Common myeloid progenitor, CD34-positive (primary cell): ENCODE measurements at regions not wholly inside any gene's neighbourhood (a gene's known extent, or its start where the extent isn't known, plus 50 kb on each side); places are given as distances from the start of the nearest gene placed in this dataset.

Experiments
- CTCF ChIA-PET: fragments of 350-600 bp; sonication (Branson Sonifier 250); formaldehyde crosslinking; loops from one replicate; lab custom pipeline; 2021; ENCODE audit warnings: antibody characterized with exemption; lab: Charles Lee
- POLR2A ChIA-PET: fragments of 350-600 bp; sonication (Branson Sonifier 250); formaldehyde crosslinking; loops from one replicate; lab custom pipeline; 2021; ENCODE audit warnings: antibody characterized with exemption; lab: Charles Lee
- DNase-seq, 3 donors: peaks; one replicate each; pipeline versions ENCODE4 v3.0.0 to v3.0.0-alpha.2; 2013
- H3K27ac ChIP-seq, 2 experiments: 1 replicate in 1 of 2; 2 replicates in 1 of 2; pipeline ENCODE4 v1.7.0; 2013; ENCODE audit warnings: inconsistent platforms in 2 of 2, low read length in 2 of 2, mild to moderate bottlenecking in 2 of 2, low read depth in 1 of 2, moderate library complexity in 1 of 2; ENCODE audit not compliant: severe bottlenecking in 2 of 2, insufficient read depth in 1 of 2, poor library complexity in 1 of 2
- H3K27me3 ChIP-seq, 5 experiments: replicated peaks in 2 of 5; 1 replicate in 3 of 5; 2 replicates in 2 of 5; pipeline versions ENCODE4 v1.6.1 to v1.7.0; 2013; ENCODE audit warnings: low read length in 4 of 5, mild to moderate bottlenecking in 2 of 5, moderate library complexity in 2 of 5, inconsistent platforms in 1 of 5; ENCODE audit not compliant: insufficient read depth in 5 of 5, control insufficient read depth in 4 of 5
- H3K36me3 ChIP-seq, 4 experiments: 1 replicate in 2 of 4; 2 replicates in 2 of 4; pipeline versions ENCODE4 v1.6.1 to v1.7.0; 2013; ENCODE audit warnings: low read length in 3 of 4, control low read depth in 1 of 4, mild to moderate bottlenecking in 1 of 4; ENCODE audit not compliant: control insufficient read depth in 4 of 4, insufficient read depth in 4 of 4
- H3K4me1 ChIP-seq, 4 experiments: 1 replicate in 3 of 4; 2 replicates in 1 of 4; pipeline versions ENCODE4 v1.6.1 to v1.7.1; 2013; ENCODE audit warnings: low read length in 3 of 4, mild to moderate bottlenecking in 3 of 4, control low read depth in 1 of 4, inconsistent platforms in 1 of 4, moderate library complexity in 1 of 4; ENCODE audit not compliant: control insufficient read depth in 4 of 4, insufficient read depth in 4 of 4; ENCODE audit errors: control extremely low read depth in 1 of 4
- H3K4me3 ChIP-seq, 7 experiments: 1 replicate in 4 of 7; 2 replicates in 3 of 7; pipeline versions ENCODE4 v1.5.1 to v1.7.0; 2013; ENCODE audit warnings: mild to moderate bottlenecking in 7 of 7, low read length in 6 of 7, moderate library complexity in 6 of 7, inconsistent platforms in 2 of 7, low read depth in 2 of 7, control low read depth in 1 of 7; ENCODE audit not compliant: insufficient read depth in 4 of 7, control insufficient read depth in 1 of 7; ENCODE audit errors: extremely low read depth in 1 of 7
- H3K9me3 ChIP-seq, 5 experiments: 1 replicate in 4 of 5; 2 replicates in 1 of 5; pipeline versions ENCODE4 v1.6.1 to v1.7.1; 2013; ENCODE audit warnings: low read length in 4 of 5, mild to moderate bottlenecking in 2 of 5, inconsistent platforms in 1 of 5, low read depth in 1 of 5, moderate library complexity in 1 of 5; ENCODE audit not compliant: control insufficient read depth in 4 of 5, insufficient read depth in 2 of 5; ENCODE audit errors: control extremely low read depth in 1 of 5
- WGBS: methylation state at CpG from one replicate; pipeline ENCODE4 v1.1.5; 2013; ENCODE audit not compliant: insufficient coverage; 5-methylcytosine and 5-hydroxymethylcytosine counted together

DNA sequence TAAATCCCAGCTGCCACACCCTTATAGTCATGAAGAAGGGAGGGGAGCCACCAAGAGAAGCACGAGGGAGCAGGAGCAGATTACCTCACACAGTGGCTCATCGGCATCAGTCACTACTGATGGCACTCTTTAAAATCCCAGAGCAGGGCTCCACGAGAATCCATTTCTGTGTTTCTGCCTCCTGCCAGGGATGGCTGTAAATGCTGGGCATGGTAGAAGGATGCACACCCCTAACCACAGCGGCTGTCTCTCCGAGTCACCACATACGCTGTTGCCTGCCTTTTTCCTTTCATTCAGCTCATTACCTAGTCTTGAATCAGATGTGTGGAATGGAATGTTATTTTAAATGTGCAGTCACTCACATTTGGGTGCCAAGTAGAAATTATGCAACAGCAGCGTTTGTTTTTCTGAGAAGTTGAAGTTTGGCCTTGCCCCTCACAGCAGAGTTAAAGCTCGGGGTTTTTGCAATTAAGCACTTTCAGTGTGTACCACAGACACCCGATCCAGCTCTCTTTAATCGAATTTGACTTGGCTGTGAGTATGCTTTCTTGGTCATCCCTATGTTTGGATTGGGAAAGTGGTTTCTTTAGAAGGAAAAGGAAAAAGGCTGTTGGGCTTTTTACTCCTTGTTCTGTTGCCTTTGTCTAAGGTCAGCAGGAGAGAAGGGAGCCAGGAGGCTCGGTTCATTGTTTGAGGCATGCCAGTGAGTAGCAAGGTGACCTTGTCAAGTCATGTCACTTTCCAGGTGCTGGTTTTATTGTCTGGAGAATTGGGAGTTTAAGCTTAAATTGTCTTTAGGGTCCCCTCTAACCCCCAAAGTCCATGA is 284.2 kb upstream of the TPM1 start:
- H3K36me3 ChIP-seq: no peaks in the 10 kb centered on the region
- no peaks in the 10 kb centered on the region for H3K27me3 ChIP-seq
- no peak for DNase-seq
- WGBS: 94% methylated on average over 8 of the region's 11 CpGs
- no peaks in the 10 kb centered on the region for H3K9me3 ChIP-seq
- H3K27ac ChIP-seq: no peak overlapping the region
- ChIA-PET CTCF (interaction anchor here (0.5 to 1.8 kb wide), 2 partner anchors 15 to 733 kb away, joined by 3 to 7 read pairs; no protein-coding TSS in a partner anchor), POLR2A (interaction anchor here (0.6 kb wide), 1 partner anchor 522 kb away, joined by 3 read pairs; no protein-coding TSS in a partner anchor)
- H3K4me1 ChIP-seq: no peaks in the 10 kb centered on the region
- no peak overlapping the region for H3K4me3 ChIP-seq

DNA sequence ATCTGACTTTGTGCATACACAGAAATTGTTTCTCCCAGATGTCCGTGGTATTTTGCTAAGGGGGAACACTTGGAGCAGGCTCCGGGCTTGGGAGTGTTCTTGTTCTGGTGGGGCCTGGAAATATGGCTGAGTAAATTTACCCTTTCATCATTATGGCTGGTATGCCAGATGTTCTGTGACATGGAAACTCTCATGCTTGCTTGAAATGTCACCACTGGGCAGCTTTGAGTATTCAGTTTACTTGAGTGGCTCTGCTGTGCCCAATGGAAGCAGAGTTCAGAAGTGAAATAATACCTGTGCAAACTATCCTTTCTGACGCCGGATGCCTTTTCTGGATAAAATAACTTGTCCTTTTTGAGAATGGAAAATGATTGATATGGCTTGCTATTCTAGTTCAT is 283.6 kb upstream of the TPM1 start:
- H3K4me3 ChIP-seq: no peak overlapping the region
- DNase-seq: no peak
- ChIA-PET CTCF (no interaction called here), POLR2A (no interaction called here)
- 93% methylated on average over 3 of the region's 4 CpGs for whole genome bisulfite sequencing
- H3K27me3 ChIP-seq: no peaks in the 10 kb centered on the region
- H3K36me3 ChIP-seq: no peaks in the 10 kb centered on the region
- no peaks in the 10 kb centered on the region for H3K4me1 ChIP-seq
- no peaks in the 10 kb centered on the region for H3K9me3 ChIP-seq
- H3K27ac ChIP-seq: no peak overlapping the region

DNA sequence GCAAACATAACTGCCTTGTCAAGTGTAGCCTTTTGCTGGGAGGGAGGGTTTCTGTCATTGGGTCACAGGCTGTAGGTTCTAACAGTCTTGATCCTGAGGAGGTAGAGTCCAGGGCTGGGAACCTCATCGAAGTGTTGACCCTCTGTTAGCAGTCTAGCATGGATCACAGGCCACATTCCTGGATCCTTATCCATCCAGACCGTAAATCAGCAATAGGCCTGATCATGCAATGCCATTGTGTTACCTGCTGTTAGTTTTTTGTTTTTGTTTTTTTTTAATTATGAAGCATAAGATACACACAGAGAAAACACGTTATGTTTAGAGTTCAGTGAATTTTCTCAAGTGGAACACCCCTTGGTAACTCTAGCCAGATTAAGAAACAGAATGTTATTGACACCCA is 282.0 kb upstream of the TPM1 start:
- H3K36me3 ChIP-seq: no peaks in the 10 kb centered on the region
- H3K27me3 ChIP-seq: no peaks in the 10 kb centered on the region
- ChIA-PET POLR2A (no interaction called here), CTCF (no interaction called here)
- H3K4me3 ChIP-seq: no peak overlapping the region
- DNase-seq: no peak
- H3K9me3 ChIP-seq: no peaks in the 10 kb centered on the region
- H3K4me1 ChIP-seq: no peaks in the 10 kb centered on the region
- H3K27ac ChIP-seq: no peak overlapping the region
- 100% methylated on average over 1 of the region's 3 CpGs for WGBS

DNA sequence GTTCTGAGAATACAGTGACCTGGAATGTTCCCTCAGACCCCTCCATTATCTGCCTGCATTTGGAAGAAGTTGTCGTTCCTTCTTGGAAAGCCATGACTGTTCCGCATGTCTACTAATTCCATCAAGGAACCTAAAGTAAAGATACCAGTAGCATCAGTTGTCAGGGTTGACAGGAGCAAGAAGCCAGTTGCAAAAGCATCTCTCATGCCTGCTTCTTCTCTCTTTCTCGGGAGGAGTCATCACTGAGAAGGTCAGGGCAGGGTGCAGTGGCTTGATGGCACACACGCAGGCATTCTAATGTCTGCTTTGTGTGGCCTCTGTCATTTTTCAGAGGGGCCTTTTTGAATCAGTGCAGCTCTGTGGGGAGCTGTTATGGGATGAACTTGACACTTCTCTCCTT is 276.6 kb upstream of the TPM1 start:
- 85% methylated on average over 4 of the region's 4 CpGs for WGBS
- ChIA-PET POLR2A (no interaction called here), CTCF (no interaction called here)
- H3K4me1 ChIP-seq: no peaks in the 10 kb centered on the region
- DNase-seq: no peak
- no peak overlapping the region for H3K27ac ChIP-seq
- H3K4me3 ChIP-seq: no peak overlapping the region
- peaks cover 0 to 4% (median 0%) of the 10 kb centered on the region in 4 experiments for H3K36me3 ChIP-seq
- H3K27me3 ChIP-seq: no peaks in the 10 kb centered on the region
- no peaks in the 10 kb centered on the region for H3K9me3 ChIP-seq

DNA sequence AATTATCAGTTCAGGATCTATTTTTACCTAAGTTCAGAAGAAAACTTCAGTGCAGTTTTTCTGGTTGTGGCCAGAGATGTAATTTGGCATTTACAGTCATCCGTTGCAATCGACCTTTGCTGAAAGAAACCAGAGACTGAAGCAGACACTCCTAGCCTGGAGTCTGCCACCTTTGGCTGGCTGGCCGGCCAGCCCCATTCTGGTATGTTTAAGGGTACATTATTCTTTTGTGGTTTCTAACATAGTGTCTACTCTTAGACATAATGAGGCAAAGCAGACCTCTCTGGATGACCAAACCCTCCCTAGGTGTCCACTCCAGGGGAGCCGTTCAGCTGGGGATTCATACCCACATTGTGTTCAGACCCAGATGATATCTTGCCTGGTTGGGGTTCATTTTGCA is 275.9 kb upstream of the TPM1 start:
- no peaks in the 10 kb centered on the region for H3K4me1 ChIP-seq
- CTCF ChIA-PET: no interaction called here
- H3K27ac ChIP-seq: no peak overlapping the region
- H3K36me3 ChIP-seq: peaks cover 0 to 4% (median 0%) of the 10 kb centered on the region in 4 experiments
- no peak for DNase-seq
- H3K27me3 ChIP-seq: no peaks in the 10 kb centered on the region
- no peaks in the 10 kb centered on the region for H3K9me3 ChIP-seq
- WGBS: 90% methylated on average over 3 of the region's 4 CpGs
- POLR2A ChIA-PET: interaction anchor here (0.6 kb wide), 1 partner anchor 422 kb away, joined by 3 read pairs; no protein-coding TSS in a partner anchor
- H3K4me3 ChIP-seq: no peak overlapping the region

DNA sequence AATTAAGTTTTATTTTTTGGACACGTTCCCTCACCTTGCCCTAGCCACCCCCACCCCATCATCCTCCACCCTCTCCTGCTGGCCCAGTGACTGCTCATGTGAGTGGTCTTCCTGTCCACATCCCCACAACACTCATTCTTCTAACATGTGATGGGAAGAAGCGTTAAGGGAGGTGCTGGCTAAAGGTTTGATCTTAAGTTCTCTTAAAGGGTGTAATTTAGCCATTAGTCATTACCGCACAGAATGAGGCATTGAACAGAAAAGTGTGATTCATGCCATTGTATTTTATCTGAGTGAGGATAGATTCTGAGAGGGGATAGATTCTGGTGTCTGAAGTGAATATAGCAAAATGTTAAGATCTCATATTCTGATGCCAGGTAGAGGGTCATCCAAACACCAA is 272.9 kb upstream of the TPM1 start:
- WGBS: 100% methylated on average over 3 of the region's 3 CpGs
- CTCF ChIA-PET: no interaction called here
- H3K27me3 ChIP-seq: no peaks in the 10 kb centered on the region
- no peaks in the 10 kb centered on the region for H3K4me1 ChIP-seq
- POLR2A ChIA-PET: no interaction called here
- H3K9me3 ChIP-seq: no peaks in the 10 kb centered on the region
- DNase-seq: no peak
- no peak overlapping the region for H3K4me3 ChIP-seq
- H3K36me3 ChIP-seq: peaks cover 0 to 4% (median 0%) of the 10 kb centered on the region in 4 experiments
- no peak overlapping the region for H3K27ac ChIP-seq

DNA sequence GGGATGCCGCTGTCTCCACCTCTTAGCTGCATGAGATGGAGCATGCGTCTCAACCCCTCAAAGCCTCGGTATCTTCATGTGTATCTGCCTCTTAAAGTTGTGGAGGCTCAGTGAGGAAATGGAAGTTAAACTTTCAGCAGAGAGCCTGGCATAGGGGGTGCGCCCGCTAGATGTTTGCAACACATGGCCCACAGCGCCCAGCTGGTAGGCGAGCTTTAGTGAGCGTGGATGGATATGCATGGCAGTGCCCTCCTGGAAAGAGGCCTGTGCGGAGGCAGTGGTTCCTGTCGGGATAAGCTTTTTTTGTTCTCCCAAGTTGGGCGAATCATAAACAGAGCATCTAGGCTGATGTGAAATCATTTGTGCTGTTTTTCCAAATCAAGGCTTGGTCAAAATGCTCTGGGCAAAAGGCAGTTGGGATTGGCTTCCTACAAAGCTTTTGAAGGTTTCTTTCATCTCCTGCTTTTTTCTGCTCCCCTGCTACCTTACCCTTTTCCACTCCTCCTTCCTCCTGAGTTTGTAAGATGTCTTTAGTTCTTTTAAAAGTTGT is 272.4 kb upstream of the TPM1 start:
- H3K27ac ChIP-seq: no peak overlapping the region

More for the DNA sequence above, 272.4 kb upstream of the TPM1 start:
- no peaks in the 10 kb centered on the region for H3K4me1 ChIP-seq
- H3K9me3 ChIP-seq: no peaks in the 10 kb centered on the region
- WGBS: over 99% methylated on average over 10 of the region's 11 CpGs
- POLR2A ChIA-PET: no interaction called here
- no peak overlapping the region for H3K4me3 ChIP-seq
- no peak for DNase-seq
- no peaks in the 10 kb centered on the region for H3K27me3 ChIP-seq
- peaks cover 0 to 4% (median 0%) of the 10 kb centered on the region in 4 experiments for H3K36me3 ChIP-seq
- CTCF ChIA-PET: no interaction called here
